IMR-90 (cell line): ENCODE measurements at regions not wholly inside any gene's neighbourhood (a gene's known extent, or its start where the extent isn't known, plus 50 kb on each side); places are given as distances from the start of the nearest gene placed in this dataset.
A peak's percentile ranks its signal among the peaks of the same experiment; 100 is the strongest.

ENCODE experiments used
- ATAC-seq: fragments of 200-7000 bp; cut with Tn5 transposase; 2 replicates; pipeline ENCODE4 v1.9.1; 2020; ENCODE audit warnings: low read depth, mild to moderate bottlenecking, moderate library complexity
- BruUV-seq: library from RNA; stranded (reverse); fragments of 400-500 nt; replicated peaks from 2 replicates; lab custom pipeline; 2021; lab: Mats Ljungman, UMichigan
- CTCF ChIA-PET: fragments of 300-600 bp; formaldehyde crosslinking; extraction: SDS; loops from one replicate; lab custom pipeline; 2021; ENCODE audit warnings: antibody characterized with exemption; lab: Yijun Ruan, JAX
- POLR2A ChIA-PET: fragments of 300-600 bp; sonication (Branson Sonifier 250); formaldehyde crosslinking; loops from one replicate; lab custom pipeline; 2022; ENCODE audit warnings: antibody characterized with exemption; ENCODE audit not compliant: unreplicated experiment; lab: Charles Lee
- DNase-seq: peaks from one replicate; pipeline ENCODE4 v3.0.0; 2013
- H2AFZ ChIP-seq: replicated peaks from 2 replicates; pipeline ENCODE3; 2013; ENCODE audit warnings: low read length, mild to moderate bottlenecking; ENCODE audit not compliant: poor library complexity
- H2AK5ac ChIP-seq: 2 replicates; pipeline ENCODE4 v1.6.1; 2013; ENCODE audit warnings: low read depth, low read length, inconsistent platforms
- H2AK9ac ChIP-seq: replicated peaks from 2 replicates; pipeline ENCODE3; 2013; ENCODE audit warnings: mild to moderate bottlenecking, low read depth, low read length, moderate library complexity; ENCODE audit not compliant: poor library complexity
- H2BK120ac ChIP-seq: 2 replicates; pipeline ENCODE4 v1.6.1; 2013; ENCODE audit warnings: low read depth, low read length, inconsistent platforms
- H2BK15ac ChIP-seq: 3 replicates; pipeline ENCODE4 v1.6.1; 2013; ENCODE audit warnings: low read depth, low read length, inconsistent platforms
- H2BK20ac ChIP-seq: 2 replicates; pipeline ENCODE4 v1.6.1; 2013; ENCODE audit warnings: low read depth, mild to moderate bottlenecking, inconsistent platforms, low read length, moderate library complexity
- H2BK5ac ChIP-seq: 2 replicates; pipeline ENCODE4 v1.6.1; 2013; ENCODE audit warnings: mild to moderate bottlenecking, low read depth, low read length, inconsistent platforms; ENCODE audit not compliant: poor library complexity, severe bottlenecking
- H3K14ac ChIP-seq: replicated peaks from 2 replicates; pipeline ENCODE4 v1.6.1; 2013; ENCODE audit warnings: low read depth, low read length, inconsistent platforms
- H3K18ac ChIP-seq: 2 replicates; pipeline ENCODE4 v1.6.1; 2013; ENCODE audit warnings: low read depth, low read length, control low read depth
- H3K23ac ChIP-seq: 2 replicates; pipeline ENCODE4 v1.6.1; 2013; ENCODE audit warnings: low read depth, low read length, inconsistent platforms
- H3K27ac ChIP-seq: 2 replicates; pipeline ENCODE4 v1.5.1; 2013; ENCODE audit warnings: mild to moderate bottlenecking, control low read depth, low read length; ENCODE audit not compliant: insufficient read depth
- H3K27me3 ChIP-seq: 2 replicates; pipeline ENCODE4 v1.6.1; 2013; ENCODE audit warnings: low read length; ENCODE audit not compliant: control insufficient read depth, insufficient read depth
- H3K36me3 ChIP-seq: 2 replicates; pipeline ENCODE4 v1.6.1; 2013; ENCODE audit warnings: low read length, mixed read lengths; ENCODE audit not compliant: control insufficient read depth, insufficient read depth
- H3K4ac ChIP-seq: 2 replicates; pipeline ENCODE4 v1.6.1; 2013; ENCODE audit warnings: low read depth, low read length, inconsistent platforms
- H3K4me1 ChIP-seq: 2 replicates; pipeline ENCODE4 v1.6.1; 2013; ENCODE audit warnings: low read length, mixed read lengths; ENCODE audit not compliant: control insufficient read depth, insufficient read depth
- H3K4me2 ChIP-seq: 2 replicates; pipeline ENCODE4 v1.6.1; 2013; ENCODE audit warnings: low read depth, mild to moderate bottlenecking, control low read depth, low read length, moderate library complexity
- H3K4me3 ChIP-seq: 2 replicates; pipeline ENCODE4 v1.5.1; 2013; ENCODE audit warnings: low read depth, mild to moderate bottlenecking, control low read depth, low read length, moderate library complexity; ENCODE audit not compliant: insufficient read depth
- H3K56ac ChIP-seq: 2 replicates; pipeline ENCODE4 v1.6.1; 2013; ENCODE audit warnings: low read length, inconsistent platforms; ENCODE audit not compliant: insufficient read depth; ENCODE audit errors: extremely low read depth
- H3K79me1 ChIP-seq, 2 experiments: 2 replicates each; pipeline ENCODE4 v1.6.1; 2013; ENCODE audit warnings: low read length in 2 of 2, inconsistent platforms in 1 of 2, low read depth in 1 of 2
- H3K9ac ChIP-seq: 2 replicates; pipeline ENCODE4 v1.6.1; 2013; ENCODE audit warnings: low read depth, low read length, control low read depth
- H3K9me1 ChIP-seq: 2 replicates; pipeline ENCODE4 v1.6.1; 2013; ENCODE audit warnings: low read length, inconsistent platforms; ENCODE audit not compliant: insufficient read depth
- H3K9me3 ChIP-seq: 2 replicates; pipeline ENCODE4 v1.6.1; 2013; ENCODE audit warnings: low read length; ENCODE audit not compliant: control insufficient read depth, insufficient read depth
- H4K20me1 ChIP-seq: 2 replicates; pipeline ENCODE4 v1.6.1; 2013; ENCODE audit warnings: low read length, inconsistent platforms; ENCODE audit not compliant: insufficient read depth
- H4K5ac ChIP-seq: 2 replicates; pipeline ENCODE4 v1.6.1; 2013; ENCODE audit warnings: mild to moderate bottlenecking, low read depth, low read length, control low read depth
- H4K8ac ChIP-seq, 2 experiments: 2 replicates each; pipeline ENCODE4 v1.6.1; 2013; ENCODE audit warnings: low read depth in 2 of 2, low read length in 2 of 2, control low read depth in 1 of 2, inconsistent platforms in 1 of 2
- H4K91ac ChIP-seq: 2 replicates; pipeline ENCODE4 v1.6.1; 2013; ENCODE audit warnings: low read depth, low read length, inconsistent platforms; ENCODE audit not compliant: insufficient read depth
- MAZ ChIP-seq: IDR thresholded peaks from 2 replicates; pipeline ENCODE4 v1.6.1; 2012; ENCODE audit warnings: low read depth, mild to moderate bottlenecking, low read length, improper control_type of control experiment, moderate library complexity, borderline replicate concordance
- POLR2A ChIP-seq: IDR thresholded peaks from 2 replicates; pipeline ENCODE4 v1.6.1; 2012; ENCODE audit warnings: mild to moderate bottlenecking, low read depth, low read length
- RAD21 ChIP-seq: IDR thresholded peaks from 2 replicates; pipeline ENCODE4 v1.6.1; 2012; ENCODE audit warnings: low read length, improper control_type of control experiment
- USF2 ChIP-seq: fragments of 150-350 bp; IDR thresholded peaks from 2 replicates; pipeline ENCODE4 v1.6.1; 2017; ENCODE audit warnings: mild to moderate bottlenecking, antibody characterized with exemption, low read length, low read depth
- WGBS, 2 experiments: methylation state at CpG; one replicate each; pipeline versions ENCODE4 v1.1.5 to v1.1.7; 2013; ENCODE audit warnings: missing lambda C conversion rate in 2 of 2; ENCODE audit not compliant: insufficient read length in 1 of 2; ENCODE audit errors: extremely low coverage in 2 of 2; 5-methylcytosine and 5-hydroxymethylcytosine counted together
- dilution Hi-C: fragments of 300-500 bp; cut with HindIII; formaldehyde crosslinking; loops from one replicate; pipeline ENCODE4 v1.14.3; 2018; ENCODE audit warnings: low sequenced_read_pairs; ENCODE audit not compliant: unreplicated experiment
- in situ Hi-C: fragments of 300-500 bp; cut with MboI; formaldehyde crosslinking; loops from 3 replicates; pipeline ENCODE4 v1.14.3; 2019; ENCODE audit warnings: low sequenced_read_pairs, inconsistent platforms, mixed read lengths
- intact Hi-C: fragments of 100-400 bp; cut with micrococcal nuclease; formaldehyde crosslinking; loops from 2 replicates; pipeline ENCODE4 v1.10.0; 2022

GRCh38 chr1:56200896-56201295, 378.5 kb downstream of the PLPP3 start:
- WGBS, 2 experiments: no CpG with 5 or more reads among the region's 2 CpGs
- Histone ChIP-seq H2BK120ac (no peak overlapping the region), H3K9me3 (no peaks in the 10 kb centered on the region; the same call in 1 of the 2 replicates), H2AFZ (no peak overlapping the region), H3K27me3 (no peaks in the 10 kb centered on the region), H3K14ac (no peak overlapping the region), H3K4me1 (0 out of 2 replicates have a peak, but pooled peaks cover 2% of the 10 kb centered on the region), H3K18ac (no peak overlapping the region), H2AK5ac (no peak overlapping the region), H3K9ac (no peak overlapping the region), H3K79me1 (no peaks in the 10 kb centered on the region), H3K56ac (no peak overlapping the region), H3K23ac (no peak overlapping the region), H2BK15ac (no peak overlapping the region; the same call in 2 of the 3 replicates), H2AK9ac (no peak overlapping the region), H2BK20ac (no peak overlapping the region), H3K4ac (no peak overlapping the region), H3K9me1 (no peaks in the 10 kb centered on the region; the same call in 1 of the 2 replicates), H3K36me3 (no peaks in the 10 kb centered on the region), H3K4me2 (no peak overlapping the region), H4K20me1 (no peaks in the 10 kb centered on the region), H4K91ac (no peak overlapping the region), H4K5ac (no peak overlapping the region), H3K27ac (no peak overlapping the region), H4K8ac (no peak overlapping the region), H3K4me3 (no peak overlapping the region), H2BK5ac (no peak overlapping the region)
- no peak for ATAC-seq
- TF ChIP-seq POLR2A (no peak), MAZ (no peak), USF2 (no peak), RAD21 (no peak)
- CTCF ChIA-PET: no interaction called here
- POLR2A ChIA-PET: no interaction called here
- dilution Hi-C loops (no loop called here), in situ Hi-C loops (no loop called here), intact Hi-C loops (no loop called here)
- DNase-seq: peak; percentile 21
- no TSS peak for BruUV-seq
